ENCODE measurements at regions not wholly inside any gene's neighbourhood (a gene's known extent, or its start where the extent isn't known, plus 50 kb on each side); places are given as distances from the start of the nearest gene placed in this dataset.

- CTCF ChIA-PET: no interaction called here
- Histone ChIP-seq H3K27me3 (replicated peaks in 1 of 4; ENCODE audit: control extremely low read depth in 1 of 4, control insufficient read depth in 3 of 4, insufficient read depth in 4 of 4, low read length in 3 of 4) (no peaks in the 10 kb centered on the region), H4K20me1 (ENCODE audit: control insufficient read depth, insufficient read depth, low read length, poor library complexity, severe bottlenecking) (no peaks in the 10 kb centered on the region), H2AFZ (ENCODE audit: insufficient read depth, low read depth, low read length, poor library complexity, severe bottlenecking) (no peak overlapping the region), H3K9ac (ENCODE audit: low read length) (no peak overlapping the region), H3K27ac (ENCODE audit: low read length in 2 of 2) (no peak overlapping the region), H3K4me3 (ENCODE audit: control extremely low read depth in 1 of 5, extremely low read depth in 1 of 5, insufficient read depth in 1 of 5, low read depth in 2 of 5, low read length in 4 of 5) (no peak overlapping the region), H3K9me3 (ENCODE audit: control extremely low read depth in 1 of 3, control insufficient read depth in 2 of 3, insufficient read depth in 1 of 3, low read length in 2 of 3) (no peaks in the 10 kb centered on the region), H3K4me2 (replicated peaks; ENCODE audit: low read depth, low read length, poor library complexity, severe bottlenecking) (no peak overlapping the region), H3K36me3 (replicated peaks in 1 of 2; ENCODE audit: control extremely low read depth in 1 of 2, control insufficient read depth in 1 of 2, extremely low read depth in 1 of 2, insufficient read depth in 2 of 2, low read length in 1 of 2) (no peaks in the 10 kb centered on the region), H3K4me1 (ENCODE audit: control insufficient read depth in 2 of 2, insufficient read depth in 2 of 2, low read length in 2 of 2) (no peaks in the 10 kb centered on the region), H3K79me2 (ENCODE audit: control insufficient read depth, insufficient read depth, low read length) (no peaks in the 10 kb centered on the region)
- no peaks in the 10 kb centered on the region for H3K4me1 Mint-ChIP-seq
- 90% methylated on average over 2 of the region's 4 CpGs for WGBS (ENCODE audit: insufficient coverage)
- POLR2A ChIA-PET: no interaction called here
- ATAC-seq (ENCODE audit: low read depth): no peak
- DNase-seq: no peak
- peaks cover 6% of the 10 kb centered on the region for H3K27me3 Mint-ChIP-seq
- intact Hi-C loops (cut with micrococcal nuclease): no loop called here
- H3K27ac Mint-ChIP-seq: no peak overlapping the region
- H3K9me3 Mint-ChIP-seq (ENCODE audit: insufficient read depth): no peaks in the 10 kb centered on the region
- TF ChIP-seq EZH2 (IDR thresholded peaks at IDR 0.05; ENCODE audit: borderline replicate concordance, insufficient read depth, low read depth, low read length, poor library complexity, severe bottlenecking): no peak
- TF ChIP-seq CTCF (IDR thresholded peaks at IDR 0.05): no peak
- H3K4me3 Mint-ChIP-seq: no peak overlapping the region
Observed at GRCh38 chr10:120385992-120386391, 71.0 kb upstream of the PLPP4 start.

- Histone ChIP-seq H3K4me1 (ENCODE audit: control insufficient read depth in 2 of 2, insufficient read depth in 2 of 2, low read length in 2 of 2) (no peaks in the 10 kb centered on the region), H3K9ac (ENCODE audit: low read length) (no peak overlapping the region), H3K27me3 (replicated peaks in 1 of 4; ENCODE audit: control extremely low read depth in 1 of 4, control insufficient read depth in 3 of 4, insufficient read depth in 4 of 4, low read length in 3 of 4) (no peaks in the 10 kb centered on the region), H3K9me3 (ENCODE audit: control extremely low read depth in 1 of 3, control insufficient read depth in 2 of 3, insufficient read depth in 1 of 3, low read length in 2 of 3) (no peaks in the 10 kb centered on the region), H3K79me2 (ENCODE audit: control insufficient read depth, insufficient read depth, low read length) (no peaks in the 10 kb centered on the region), H3K27ac (ENCODE audit: low read length in 2 of 2) (no peak overlapping the region), H3K4me2 (replicated peaks; ENCODE audit: low read depth, low read length, poor library complexity, severe bottlenecking) (no peak overlapping the region), H3K4me3 (ENCODE audit: control extremely low read depth in 1 of 5, extremely low read depth in 1 of 5, insufficient read depth in 1 of 5, low read depth in 2 of 5, low read length in 4 of 5) (no peak overlapping the region), H3K36me3 (replicated peaks in 1 of 2; ENCODE audit: control extremely low read depth in 1 of 2, control insufficient read depth in 1 of 2, extremely low read depth in 1 of 2, insufficient read depth in 2 of 2, low read length in 1 of 2) (no peaks in the 10 kb centered on the region), H4K20me1 (ENCODE audit: control insufficient read depth, insufficient read depth, low read length, poor library complexity, severe bottlenecking) (no peaks in the 10 kb centered on the region), H2AFZ (ENCODE audit: insufficient read depth, low read depth, low read length, poor library complexity, severe bottlenecking) (no peak overlapping the region)
- TF ChIP-seq EZH2 (IDR thresholded peaks at IDR 0.05; ENCODE audit: borderline replicate concordance, insufficient read depth, low read depth, low read length, poor library complexity, severe bottlenecking) (no peak), CTCF (IDR thresholded peaks at IDR 0.05) (no peak)
- ChIA-PET POLR2A (no interaction called here), CTCF (no interaction called here)
- Mint-ChIP-seq H3K9me3 (ENCODE audit: insufficient read depth) (no peaks in the 10 kb centered on the region), H3K27me3 (peaks cover 10% of the 10 kb centered on the region), H3K4me3 (no peak overlapping the region), H3K27ac (no peak overlapping the region), H3K4me1 (no peaks in the 10 kb centered on the region)
- DNase-seq (no peak), ATAC-seq (ENCODE audit: low read depth) (no peak)
- intact Hi-C loops (cut with micrococcal nuclease): no loop called here
Observed at GRCh38 chr10:120386896-120387295, 70.1 kb upstream of the PLPP4 start.
